GM18861 (cell line): ENCODE measurements at regions not wholly inside any gene's neighbourhood (a gene's known extent, or its start where the extent isn't known, plus 50 kb on each side); places are given as distances from the start of the nearest gene placed in this dataset.
"Not testable (repeated sequence)": the region's sequence is repeated elsewhere in the genome, so short reads cannot be mapped to it uniquely, and the experiment has no call there.

ENCODE experiments used
- ATAC-seq: cut with Tn5 transposase; IDR thresholded peaks from one replicate; pipeline ENCODE4 v1.9.1; 2021; ENCODE audit not compliant: unreplicated experiment

DNA sequence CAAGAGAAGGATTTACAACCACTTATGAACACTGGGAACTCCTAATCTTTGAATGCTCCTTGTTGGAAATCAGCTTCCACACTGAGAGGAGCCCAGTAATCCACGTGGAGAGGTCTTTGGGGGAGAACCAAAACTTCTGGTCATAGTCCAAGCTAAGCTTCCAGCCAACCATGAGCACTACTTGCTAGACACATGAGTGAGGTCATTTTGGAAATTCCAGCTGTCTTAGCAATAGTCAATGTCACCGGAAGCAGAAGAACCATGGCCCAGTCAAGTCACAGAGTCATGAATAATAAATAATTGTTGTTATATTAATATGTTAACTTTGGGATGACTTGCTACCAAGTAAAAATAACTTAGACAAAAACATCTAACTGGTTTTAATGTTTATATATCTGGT, 324.9 kb upstream of the SGCG start:
- no peak for ATAC-seq

- not testable (repeated sequence) for ATAC-seq
Observed at GRCh38 chr13:22858980-22859379, 321.8 kb upstream of the SGCG start.

- not testable (repeated sequence) for ATAC-seq
Observed at GRCh38 chr13:22859411-22859810, 321.4 kb upstream of the SGCG start.

DNA sequence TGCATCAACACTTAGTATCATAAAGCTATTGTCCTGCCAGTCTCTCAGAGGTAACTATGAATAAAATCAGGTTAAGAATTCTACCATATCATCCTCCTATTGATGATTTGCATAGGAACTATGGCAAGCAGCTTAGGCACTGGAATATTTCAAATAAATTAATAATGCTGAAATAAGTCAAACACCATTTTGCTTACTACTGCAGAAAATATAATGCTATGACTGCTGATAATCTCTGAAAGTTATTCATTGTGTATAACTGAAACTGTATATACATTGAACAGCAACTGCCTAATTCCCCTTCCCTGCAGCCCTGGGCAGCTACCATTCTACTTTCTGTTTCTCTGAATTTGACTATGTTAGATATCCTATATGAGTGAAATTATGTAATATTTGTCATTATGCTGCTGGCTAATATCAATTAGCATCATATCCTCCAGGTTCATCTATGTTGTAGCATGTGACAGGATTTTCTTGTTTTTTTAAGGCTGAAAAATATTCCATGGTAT, 318.8 kb upstream of the SGCG start:
- ATAC-seq, result no peak

DNA sequence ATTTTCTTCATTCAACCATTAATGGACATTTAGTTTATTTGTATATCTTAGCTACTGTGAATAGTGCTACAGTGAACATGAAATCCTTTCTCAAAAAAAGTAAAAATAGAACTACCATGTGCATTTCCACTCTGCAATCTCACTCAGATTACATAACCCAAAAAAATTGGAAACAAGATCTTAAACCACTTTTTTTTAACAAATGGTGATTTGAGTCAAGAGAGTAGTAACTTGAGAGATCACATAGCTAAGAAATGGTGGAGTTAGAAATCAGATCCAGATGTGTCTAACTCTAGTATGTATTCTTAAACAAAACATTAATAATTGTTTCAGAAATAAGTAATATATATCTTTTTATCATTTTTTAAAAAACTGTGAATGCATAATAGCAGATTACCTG, 318.3 kb upstream of the SGCG start:
- ATAC-seq, result no peak

DNA sequence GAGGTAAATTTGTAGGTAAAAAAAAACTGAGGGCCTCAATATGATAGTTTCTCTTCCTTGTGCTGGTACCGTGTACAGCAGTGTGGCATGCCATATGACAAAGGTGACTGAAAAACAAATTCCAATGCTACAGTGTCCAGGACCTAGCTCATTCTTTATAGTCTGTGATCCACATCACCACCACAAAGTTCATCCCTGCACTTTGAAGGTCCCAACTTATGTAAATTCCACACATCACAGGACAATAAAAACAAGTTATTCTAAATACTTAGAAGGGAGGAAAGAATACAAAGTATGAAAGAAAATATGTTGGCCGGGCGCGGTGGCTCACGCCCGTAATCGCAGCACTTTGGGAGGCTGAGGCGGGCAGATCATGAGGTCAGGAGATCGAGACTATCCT, 314.6 kb upstream of the SGCG start:
- no peak for ATAC-seq

GRCh38 chr13:22871231-22871630, 309.5 kb upstream of the SGCG start:
- no peak for ATAC-seq

GRCh38 chr13:22874839-22875238, 305.9 kb upstream of the SGCG start:
- ATAC-seq, result no peak

- no peak for ATAC-seq
Observed at GRCh38 chr13:22877421-22877820, 303.4 kb upstream of the SGCG start.

GRCh38 chr13:22880741-22881720, 299.7 kb upstream of the SGCG start:
- ATAC-seq, result no peak

DNA sequence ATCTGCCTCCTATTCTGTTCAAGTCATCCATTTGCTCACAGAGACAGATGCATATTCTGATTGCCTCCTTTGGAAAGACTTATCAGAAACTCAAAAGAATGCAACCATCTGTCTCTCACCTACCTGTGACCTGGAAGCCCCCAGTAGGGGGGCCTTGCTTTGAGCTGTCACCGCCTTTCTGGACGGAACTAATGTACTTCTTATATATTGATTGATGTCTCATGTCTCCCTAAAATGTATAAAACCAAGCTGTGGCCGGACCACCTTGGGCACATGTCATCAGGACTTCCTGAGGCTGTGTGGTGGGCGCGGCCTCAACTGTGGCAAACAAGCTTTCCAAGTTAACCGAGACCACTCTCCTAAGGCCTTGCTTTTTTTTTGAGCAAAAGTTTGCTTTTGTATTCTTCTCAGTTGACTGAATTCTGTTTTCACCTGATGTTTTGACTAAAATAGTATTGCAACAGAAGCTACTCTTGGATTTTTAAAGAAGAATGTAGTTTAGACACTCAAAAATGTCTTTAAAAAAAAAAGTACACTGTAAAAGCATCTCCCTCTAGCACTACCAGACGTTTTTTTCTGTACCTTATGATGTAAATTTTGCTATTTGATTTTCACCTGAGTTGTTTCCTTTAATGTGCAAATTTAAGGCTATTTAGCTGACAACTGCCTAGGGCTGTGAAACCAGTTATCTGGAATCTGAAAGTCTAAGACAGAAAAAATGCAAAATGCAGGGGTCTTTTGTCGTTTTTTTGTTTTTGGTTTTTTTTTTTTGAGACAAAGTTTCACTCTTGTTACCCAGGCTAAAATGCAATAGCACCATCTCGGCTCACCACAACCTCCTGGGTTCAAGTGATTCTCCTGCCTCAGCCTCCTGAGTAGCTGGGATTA, 298.8 kb upstream of the SGCG start:
- ATAC-seq, result not testable (repeated sequence)

GRCh38 chr13:22883262-22883840, 297.4 kb upstream of the SGCG start:
- ATAC-seq, result no peak

DNA sequence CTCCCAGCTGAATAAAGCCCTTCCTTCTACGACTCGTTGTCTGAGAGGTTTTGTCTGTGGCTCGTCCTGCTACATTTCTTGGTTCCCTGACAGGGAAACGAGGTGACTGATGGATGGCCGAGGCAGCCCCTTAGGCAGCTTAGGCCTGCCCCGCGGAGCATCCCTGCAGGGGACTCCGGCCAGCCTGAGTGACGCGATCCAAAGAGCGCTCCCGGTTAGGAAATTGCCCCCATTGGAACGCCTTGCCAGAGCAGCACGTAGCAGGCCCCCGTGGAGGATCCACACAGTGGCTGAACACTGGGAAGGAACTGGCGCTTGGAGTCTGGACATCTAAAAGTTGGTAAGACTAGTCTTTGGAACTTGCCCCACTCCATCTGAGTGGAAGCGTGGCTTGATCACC, 296.8 kb upstream of the SGCG start:
- no peak for ATAC-seq

GRCh38 chr13:22886061-22886460, 294.7 kb upstream of the SGCG start:
- not testable (repeated sequence) for ATAC-seq

- not testable (repeated sequence) for ATAC-seq
Observed at GRCh38 chr13:22889376-22889775, 291.4 kb upstream of the SGCG start.

- no peak for ATAC-seq
Observed at GRCh38 chr13:22893204-22893603, 287.6 kb upstream of the SGCG start.

DNA sequence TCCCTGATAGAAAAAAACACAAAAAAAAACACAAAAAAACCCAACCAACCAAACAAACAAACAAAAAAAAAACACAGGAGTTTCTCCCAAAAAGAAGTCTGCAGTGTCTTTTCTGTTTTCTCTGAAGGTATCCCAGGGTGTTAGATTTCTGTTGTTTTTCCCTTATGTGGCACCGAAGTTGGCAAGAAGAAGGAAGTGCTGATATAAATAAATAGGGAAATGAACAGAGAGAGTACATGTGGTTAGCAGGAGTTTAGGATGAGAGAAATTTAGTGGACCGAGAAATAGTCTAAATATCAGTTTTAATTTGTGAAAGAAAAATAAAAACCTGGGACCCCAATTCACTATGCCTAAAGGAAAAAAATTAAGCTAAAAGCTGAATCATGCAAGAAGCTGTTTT, 287.0 kb upstream of the SGCG start:
- ATAC-seq, result no peak

DNA sequence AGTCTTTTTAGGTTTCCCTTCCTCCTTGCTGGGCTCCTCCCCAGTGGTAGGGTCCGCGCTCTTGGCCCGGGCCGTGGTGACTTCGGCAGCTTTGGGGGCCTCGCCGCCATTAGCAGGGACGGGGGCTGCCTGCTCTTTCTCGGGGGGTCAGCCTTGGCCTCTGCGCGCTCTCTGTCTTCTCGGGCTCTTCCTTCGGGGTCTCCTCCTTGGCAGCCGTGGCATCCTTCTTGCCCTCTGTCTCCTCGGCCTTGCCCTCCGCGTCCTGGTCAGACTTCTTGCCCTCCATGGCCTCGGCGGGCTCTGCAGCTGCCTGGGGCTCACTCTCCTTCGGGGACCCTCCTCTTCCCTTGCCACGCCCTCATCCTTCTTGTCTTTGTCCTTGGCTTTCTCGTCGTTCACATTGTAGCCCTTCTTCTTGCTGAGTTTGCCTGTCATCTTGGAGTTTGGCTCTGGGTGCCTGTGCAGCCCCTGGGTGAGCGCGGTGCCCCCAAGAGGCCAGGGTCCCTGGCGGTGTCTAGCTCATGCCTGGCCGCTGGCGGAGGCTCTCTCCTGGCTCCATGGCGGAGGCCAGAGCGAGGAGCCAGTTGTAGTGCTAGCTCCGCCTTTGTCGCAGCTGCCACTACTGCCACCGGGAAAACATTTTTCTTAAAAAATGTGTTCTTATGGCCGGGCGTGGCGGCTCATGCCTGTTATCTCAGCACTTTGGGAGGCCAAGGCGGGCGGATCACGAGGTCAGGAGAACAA, 283.0 kb upstream of the SGCG start:
- ATAC-seq, result no peak

DNA sequence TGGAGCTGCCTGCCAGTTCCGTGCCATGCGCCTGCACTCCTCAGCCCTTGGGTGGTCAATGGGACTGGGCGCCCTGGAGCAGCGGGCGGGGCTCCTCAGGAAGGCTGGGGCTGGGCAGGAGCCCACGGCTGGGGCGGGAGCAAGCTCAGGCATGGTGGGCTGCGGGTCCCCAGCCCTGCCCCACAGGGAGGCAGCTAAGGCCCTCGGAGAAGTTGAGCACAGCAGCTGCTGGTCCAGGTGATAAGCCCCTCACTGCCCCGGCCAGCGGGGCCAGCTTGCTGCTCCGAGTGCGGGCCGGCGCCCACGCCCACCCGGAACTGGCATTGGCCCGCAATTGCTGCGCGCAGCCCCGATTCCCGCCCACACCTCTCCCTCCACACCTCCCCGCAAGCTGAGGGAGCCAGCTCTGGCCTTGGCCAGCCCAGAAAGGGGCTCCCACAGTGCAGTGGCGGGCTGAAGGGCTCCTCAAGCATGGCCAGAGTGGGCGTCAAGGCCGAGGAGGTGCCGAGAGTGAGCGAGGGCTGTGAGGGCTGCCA, 280.3 kb upstream of the SGCG start:
- ATAC-seq, result not testable (repeated sequence)

GRCh38 chr13:22903301-22903700, 277.5 kb upstream of the SGCG start:
- ATAC-seq, result no peak
